GM12878 (cell line): ENCODE measurements at regions not wholly inside any gene's neighbourhood (a gene's known extent, or its start where the extent isn't known, plus 50 kb on each side); places are given as distances from the start of the nearest gene placed in this dataset.

Source experiments
- ATAC-seq: fragments of 200-7000 bp; cut with Tn5 transposase; 3 replicates; pipeline ENCODE4 v1.9.1; 2020; ENCODE audit warnings: mild to moderate bottlenecking, moderate library complexity
- BruUV-seq: library from RNA; stranded (reverse); fragments of 400-500 nt; replicated peaks from 2 replicates; lab custom pipeline; 2021; lab: Mats Ljungman, UMichigan
- CTCF ChIA-PET: fragments of 300-600 bp; sonication (Branson Sonifier 250); formaldehyde crosslinking; extraction: SDS; loops from one replicate; lab custom pipeline; 2021; ENCODE audit warnings: inconsistent platforms; lab: Yijun Ruan, JAX
- POLR2A ChIA-PET: fragments of 350-600 bp; formaldehyde crosslinking; extraction: SDS; loops from one replicate; lab custom pipeline; 2021; ENCODE audit warnings: inconsistent platforms; lab: Charles Lee
- RAD21 ChIA-PET: fragments of 300-600 bp; sonication (Branson Sonifier 250); formaldehyde crosslinking; loops from one replicate; lab custom pipeline; 2023; ENCODE audit warnings: antibody characterized with exemption; ENCODE audit not compliant: unreplicated experiment; lab: Charles Lee
- SMC1A ChIA-PET: fragments of 300-600 bp; sonication (Branson Sonifier 250); formaldehyde crosslinking; loops from one replicate; lab custom pipeline; 2023; ENCODE audit not compliant: unreplicated experiment, uncharacterized antibody; lab: Charles Lee
- DNase-seq: peaks from one replicate; pipeline ENCODE4 v3.0.0-alpha.2; 2011; ENCODE audit warnings: low read depth, low spot score
- FAIRE-seq: peaks from 3 replicates; lab custom pipeline; 2011; peaks lifted over from hg19 to GRCh38; lab: Jason Lieb, UNC
- H2AFZ ChIP-seq: 2 replicates; pipeline ENCODE4 v1.6.0; 2011; ENCODE audit warnings: low read depth, low read length, control low read depth; ENCODE audit not compliant: control insufficient read depth
- H3K27ac ChIP-seq: 2 replicates; pipeline ENCODE4 v1.5.1; 2011; ENCODE audit warnings: control low read depth; ENCODE audit not compliant: control insufficient read depth, insufficient read depth
- H3K27me3 ChIP-seq, 2 experiments: replicated peaks in 1 of 2; 2 replicates each; pipeline versions ENCODE4 v1.6.0 to v1.6.1; 2011; ENCODE audit warnings: low read length in 1 of 2; ENCODE audit not compliant: control insufficient read depth in 2 of 2, insufficient read depth in 2 of 2
- H3K36me3 ChIP-seq, 2 experiments: 2 replicates each; pipeline ENCODE4 v1.5.1; 2011; ENCODE audit warnings: low read length in 1 of 2; ENCODE audit not compliant: control insufficient read depth in 2 of 2, insufficient read depth in 2 of 2
- H3K4me1 ChIP-seq: 2 replicates; pipeline ENCODE4 v1.6.1; 2011; ENCODE audit warnings: mild to moderate bottlenecking, low read length, moderate library complexity, mixed read lengths; ENCODE audit not compliant: control insufficient read depth, insufficient read depth
- H3K4me2 ChIP-seq: 2 replicates; pipeline ENCODE4 v1.6.0; 2011; ENCODE audit warnings: control low read depth; ENCODE audit not compliant: control insufficient read depth, insufficient read depth
- H3K4me3 ChIP-seq: fragments of 200-600 bp; sonication (generic); 2 replicates; pipeline ENCODE4 v1.5.1; 2016
- H3K79me2 ChIP-seq: 2 replicates; pipeline ENCODE4 v1.6.0; 2011; ENCODE audit warnings: low read length; ENCODE audit not compliant: control insufficient read depth, insufficient read depth
- H3K9ac ChIP-seq: 2 replicates; pipeline ENCODE4 v1.8.0; 2011; ENCODE audit warnings: low read length, control low read depth, mixed read lengths; ENCODE audit not compliant: control insufficient read depth, insufficient read depth
- H3K9me3 ChIP-seq: replicated peaks from 3 replicates; pipeline ENCODE4 v1.5.1; 2011; ENCODE audit warnings: mild to moderate bottlenecking, low read length; ENCODE audit not compliant: control insufficient read depth, insufficient read depth
- H4K20me1 ChIP-seq: 2 replicates; pipeline ENCODE4 v1.6.0; 2011; ENCODE audit not compliant: control insufficient read depth, insufficient read depth
- ATF7 ChIP-seq: fragments of 450-650 bp; IDR thresholded peaks from 2 replicates; pipeline ENCODE4 v1.6.1; 2016; ENCODE audit warnings: low read depth, mild to moderate bottlenecking
- BMI1 ChIP-seq: fragments of 450-650 bp; IDR thresholded peaks from 2 replicates; pipeline ENCODE4 v1.6.1; 2016; ENCODE audit warnings: mild to moderate bottlenecking, moderate library complexity, borderline replicate concordance
- CEBPB ChIP-seq, 2 experiments: fragments of 150-350 bp in 1 of 2; IDR thresholded peaks; 2 replicates each; pipeline ENCODE4 v1.6.1; 2012 to 2014; ENCODE audit warnings: low read depth in 2 of 2, low read length in 2 of 2, borderline replicate concordance in 1 of 2, inconsistent platforms in 1 of 2
- CHD4 ChIP-seq: fragments of 200-600 bp; sonication (generic); IDR thresholded peaks from 2 replicates; pipeline ENCODE4 v1.6.1; 2016; ENCODE audit warnings: mild to moderate bottlenecking
- CREM ChIP-seq: IDR thresholded peaks from 2 replicates; pipeline ENCODE4 v1.6.1; 2014; ENCODE audit warnings: antibody characterized with exemption, low read depth
- ESRRA ChIP-seq: IDR thresholded peaks from 2 replicates; pipeline ENCODE4 v1.6.1; 2012; ENCODE audit warnings: mild to moderate bottlenecking, low read length, improper control_type of control experiment
- GATAD2B ChIP-seq: fragments of 450-650 bp; conservative IDR thresholded peaks from 2 replicates; pipeline ENCODE4 v1.6.1; 2017; ENCODE audit warnings: low read depth, mild to moderate bottlenecking, moderate library complexity
- JUNB ChIP-seq: IDR thresholded peaks from 2 replicates; pipeline ENCODE4 v1.6.1; 2016; ENCODE audit warnings: antibody characterized with exemption, mild to moderate bottlenecking
- POLR2AphosphoS5 ChIP-seq: IDR thresholded peaks from 2 replicates; pipeline ENCODE4 v1.6.1; 2011; ENCODE audit warnings: mild to moderate bottlenecking, low read length, inconsistent platforms
- RUNX3 ChIP-seq: IDR thresholded peaks from 2 replicates; pipeline ENCODE4 v1.6.1; 2012; ENCODE audit warnings: low read length, inconsistent platforms
- in situ Hi-C: fragments of 300-500 bp; cut with MboI; formaldehyde crosslinking; loops from 9 replicates; pipeline ENCODE4 v1.14.3; 2018; ENCODE audit warnings: mixed read lengths
- intact Hi-C: fragments of 100-400 bp; cut with micrococcal nuclease; formaldehyde crosslinking; loops from one replicate; pipeline ENCODE4 v1.14.2; 2022; ENCODE audit not compliant: unreplicated experiment
- TF ChIP-seq, protein P1 (sequence below), 3 experiments: IDR thresholded peaks in 2 of 3; conservative IDR thresholded peaks in 1 of 3; 2 replicates each; pipeline ENCODE4 v1.5.1; 2011; ENCODE audit warnings: low read depth in 3 of 3, low read length in 3 of 3, mild to moderate bottlenecking in 3 of 3, control low read depth in 2 of 3, moderate library complexity in 2 of 3, inconsistent platforms in 1 of 3, mixed read lengths in 1 of 3; ENCODE audit not compliant: control insufficient read depth in 2 of 3, insufficient read depth in 1 of 3; ENCODE audit errors: extremely low read depth in 1 of 3
- TF ChIP-seq, protein P2 (sequence below): fragments of 150-350 bp; IDR thresholded peaks from 2 replicates; pipeline ENCODE4 v1.6.1; 2016; ENCODE audit warnings: low read depth, low read length
- TF ChIP-seq, protein P3 (sequence below): fragments of 450-650 bp; IDR thresholded peaks from 2 replicates; pipeline ENCODE4 v1.6.1; 2018; ENCODE audit warnings: borderline replicate concordance, mild to moderate bottlenecking; ENCODE audit not compliant: partially characterized antibody
- TF ChIP-seq, protein P4 (sequence below): fragments of 450-650 bp; IDR thresholded peaks from 2 replicates; pipeline ENCODE4 v1.6.1; 2016; ENCODE audit warnings: mild to moderate bottlenecking

DNA sequence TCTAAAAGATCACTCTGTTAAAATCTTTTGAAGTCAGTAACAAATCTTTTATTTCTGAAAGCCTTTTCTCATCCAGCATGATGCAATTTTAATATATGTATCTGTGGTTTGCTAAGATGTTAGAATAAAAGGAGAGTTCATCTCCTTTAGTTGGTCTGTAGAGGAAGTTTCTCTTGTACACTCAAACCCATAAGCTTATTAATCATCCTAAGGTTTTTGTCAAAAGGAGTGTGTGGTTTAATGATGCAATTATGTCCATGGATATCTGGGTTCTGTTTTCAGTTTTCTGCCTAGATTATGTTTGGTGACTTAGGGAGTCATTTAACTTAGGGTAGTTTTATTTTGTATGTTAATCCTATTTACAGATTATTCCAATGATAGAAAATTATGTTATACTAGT, 52.1 kb upstream of the NDST4 start:
- no peak overlapping the region for H3K27ac ChIP-seq
- ChIA-PET POLR2A (no interaction called here), SMC1A (no interaction called here), CTCF (no interaction called here), RAD21 (no interaction called here)
- no peaks in the 10 kb centered on the region for H3K79me2 ChIP-seq
- H3K36me3 ChIP-seq = no peaks in the 10 kb centered on the region
- in situ Hi-C loops = no loop called here
- intact Hi-C loops = no loop called here
- no peaks in the 10 kb centered on the region for H3K27me3 ChIP-seq
- H3K9me3 ChIP-seq = no peaks in the 10 kb centered on the region
- no peaks in the 10 kb centered on the region for H4K20me1 ChIP-seq
- no peaks in the 10 kb centered on the region for H3K4me1 ChIP-seq
- no peak overlapping the region for H2AFZ ChIP-seq
- H3K9ac ChIP-seq = no peak overlapping the region
- ATAC-seq = no peak
- no peak for FAIRE-seq
- DNase-seq = no peak
- BruUV-seq = no TSS peak
- H3K4me2 ChIP-seq = no peak overlapping the region
- H3K4me3 ChIP-seq = no peak overlapping the region
- TF ChIP-seq POLR2AphosphoS5 (no peak), CEBPB (IDR thresholded peaks at IDR 0.05; ENCODE audit: borderline replicate concordance in 1 of 2, low read depth in 2 of 2, low read length in 2 of 2) (no peak), JUNB (no peak), CHD4 (no peak), ESRRA (no peak), ATF7 (no peak), RUNX3 (no peak), GATAD2B (no peak), BMI1 (no peak), CREM (no peak)
- TF ChIP-seq, protein P1, sequence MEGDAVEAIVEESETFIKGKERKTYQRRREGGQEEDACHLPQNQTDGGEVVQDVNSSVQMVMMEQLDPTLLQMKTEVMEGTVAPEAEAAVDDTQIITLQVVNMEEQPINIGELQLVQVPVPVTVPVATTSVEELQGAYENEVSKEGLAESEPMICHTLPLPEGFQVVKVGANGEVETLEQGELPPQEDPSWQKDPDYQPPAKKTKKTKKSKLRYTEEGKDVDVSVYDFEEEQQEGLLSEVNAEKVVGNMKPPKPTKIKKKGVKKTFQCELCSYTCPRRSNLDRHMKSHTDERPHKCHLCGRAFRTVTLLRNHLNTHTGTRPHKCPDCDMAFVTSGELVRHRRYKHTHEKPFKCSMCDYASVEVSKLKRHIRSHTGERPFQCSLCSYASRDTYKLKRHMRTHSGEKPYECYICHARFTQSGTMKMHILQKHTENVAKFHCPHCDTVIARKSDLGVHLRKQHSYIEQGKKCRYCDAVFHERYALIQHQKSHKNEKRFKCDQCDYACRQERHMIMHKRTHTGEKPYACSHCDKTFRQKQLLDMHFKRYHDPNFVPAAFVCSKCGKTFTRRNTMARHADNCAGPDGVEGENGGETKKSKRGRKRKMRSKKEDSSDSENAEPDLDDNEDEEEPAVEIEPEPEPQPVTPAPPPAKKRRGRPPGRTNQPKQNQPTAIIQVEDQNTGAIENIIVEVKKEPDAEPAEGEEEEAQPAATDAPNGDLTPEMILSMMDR (IDR thresholded peaks at IDR 0.05 in 2 of 3, conservative IDR thresholded peaks at IDR 0.05 in 1 of 3; ENCODE audit: control insufficient read depth in 2 of 3, extremely low read depth in 1 of 3, insufficient read depth in 1 of 3, low read depth in 3 of 3, low read length in 3 of 3) = no peak
- TF ChIP-seq, protein P2, sequence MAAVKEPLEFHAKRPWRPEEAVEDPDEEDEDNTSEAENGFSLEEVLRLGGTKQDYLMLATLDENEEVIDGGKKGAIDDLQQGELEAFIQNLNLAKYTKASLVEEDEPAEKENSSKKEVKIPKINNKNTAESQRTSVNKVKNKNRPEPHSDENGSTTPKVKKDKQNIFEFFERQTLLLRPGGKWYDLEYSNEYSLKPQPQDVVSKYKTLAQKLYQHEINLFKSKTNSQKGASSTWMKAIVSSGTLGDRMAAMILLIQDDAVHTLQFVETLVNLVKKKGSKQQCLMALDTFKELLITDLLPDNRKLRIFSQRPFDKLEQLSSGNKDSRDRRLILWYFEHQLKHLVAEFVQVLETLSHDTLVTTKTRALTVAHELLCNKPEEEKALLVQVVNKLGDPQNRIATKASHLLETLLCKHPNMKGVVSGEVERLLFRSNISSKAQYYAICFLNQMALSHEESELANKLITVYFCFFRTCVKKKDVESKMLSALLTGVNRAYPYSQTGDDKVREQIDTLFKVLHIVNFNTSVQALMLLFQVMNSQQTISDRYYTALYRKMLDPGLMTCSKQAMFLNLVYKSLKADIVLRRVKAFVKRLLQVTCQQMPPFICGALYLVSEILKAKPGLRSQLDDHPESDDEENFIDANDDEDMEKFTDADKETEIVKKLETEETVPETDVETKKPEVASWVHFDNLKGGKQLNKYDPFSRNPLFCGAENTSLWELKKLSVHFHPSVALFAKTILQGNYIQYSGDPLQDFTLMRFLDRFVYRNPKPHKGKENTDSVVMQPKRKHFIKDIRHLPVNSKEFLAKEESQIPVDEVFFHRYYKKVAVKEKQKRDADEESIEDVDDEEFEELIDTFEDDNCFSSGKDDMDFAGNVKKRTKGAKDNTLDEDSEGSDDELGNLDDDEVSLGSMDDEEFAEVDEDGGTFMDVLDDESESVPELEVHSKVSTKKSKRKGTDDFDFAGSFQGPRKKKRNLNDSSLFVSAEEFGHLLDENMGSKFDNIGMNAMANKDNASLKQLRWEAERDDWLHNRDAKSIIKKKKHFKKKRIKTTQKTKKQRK = no peak
- TF ChIP-seq, protein P3, sequence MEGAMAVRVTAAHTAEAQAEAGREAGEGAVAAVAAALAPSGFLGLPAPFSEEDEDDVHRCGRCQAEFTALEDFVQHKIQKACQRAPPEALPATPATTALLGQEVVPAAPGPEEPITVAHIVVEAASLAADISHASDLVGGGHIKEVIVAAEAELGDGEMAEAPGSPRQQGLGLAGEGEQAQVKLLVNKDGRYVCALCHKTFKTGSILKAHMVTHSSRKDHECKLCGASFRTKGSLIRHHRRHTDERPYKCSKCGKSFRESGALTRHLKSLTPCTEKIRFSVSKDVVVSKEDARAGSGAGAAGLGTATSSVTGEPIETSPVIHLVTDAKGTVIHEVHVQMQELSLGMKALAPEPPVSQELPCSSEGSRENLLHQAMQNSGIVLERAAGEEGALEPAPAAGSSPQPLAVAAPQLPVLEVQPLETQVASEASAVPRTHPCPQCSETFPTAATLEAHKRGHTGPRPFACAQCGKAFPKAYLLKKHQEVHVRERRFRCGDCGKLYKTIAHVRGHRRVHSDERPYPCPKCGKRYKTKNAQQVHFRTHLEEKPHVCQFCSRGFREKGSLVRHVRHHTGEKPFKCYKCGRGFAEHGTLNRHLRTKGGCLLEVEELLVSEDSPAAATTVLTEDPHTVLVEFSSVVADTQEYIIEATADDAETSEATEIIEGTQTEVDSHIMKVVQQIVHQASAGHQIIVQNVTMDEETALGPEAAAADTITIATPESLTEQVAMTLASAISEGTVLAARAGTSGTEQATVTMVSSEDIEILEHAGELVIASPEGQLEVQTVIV = no peak
- TF ChIP-seq, protein P4, sequence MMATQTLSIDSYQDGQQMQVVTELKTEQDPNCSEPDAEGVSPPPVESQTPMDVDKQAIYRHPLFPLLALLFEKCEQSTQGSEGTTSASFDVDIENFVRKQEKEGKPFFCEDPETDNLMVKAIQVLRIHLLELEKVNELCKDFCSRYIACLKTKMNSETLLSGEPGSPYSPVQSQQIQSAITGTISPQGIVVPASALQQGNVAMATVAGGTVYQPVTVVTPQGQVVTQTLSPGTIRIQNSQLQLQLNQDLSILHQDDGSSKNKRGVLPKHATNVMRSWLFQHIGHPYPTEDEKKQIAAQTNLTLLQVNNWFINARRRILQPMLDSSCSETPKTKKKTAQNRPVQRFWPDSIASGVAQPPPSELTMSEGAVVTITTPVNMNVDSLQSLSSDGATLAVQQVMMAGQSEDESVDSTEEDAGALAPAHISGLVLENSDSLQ = no peak
